ENCODE measurements at regions not wholly inside any gene's neighbourhood (a gene's known extent, or its start where the extent isn't known, plus 50 kb on each side); places are given as distances from the start of the nearest gene placed in this dataset.

- DNase-seq (peak in 1 of 4 donors; percentile 12), ATAC-seq (no peak)
- peaks cover 0 to 11% of the 10 kb centered on the region in 2 donors for H3K27me3 ChIP-seq
- no peaks in the 10 kb centered on the region for H3K36me3 ChIP-seq
- no peak for TF ChIP-seq CTCF (IDR thresholded peaks at IDR 0.05)
- peaks cover 0 to 3% of the 10 kb centered on the region in 2 donors for H3K4me1 ChIP-seq
- intact Hi-C loops (cut with DNase I) = loop anchor here in 1 of 2 donors (10.0 kb wide), 1 partner anchor 327 kb away; no protein-coding TSS in a partner anchor
- no peaks in the 10 kb centered on the region for H3K9me3 ChIP-seq
- no peak overlapping the region for H3K4me3 ChIP-seq
- no peak overlapping the region for H3K27ac ChIP-seq
These were observed 176.8 kb downstream of the ABHD5 start for GRCh38 chr3:43867436-43868072.

- H3K27me3 ChIP-seq = peaks cover 0 to 11% of the 10 kb centered on the region in 2 donors
- no peak for TF ChIP-seq CTCF (IDR thresholded peaks at IDR 0.05)
- intact Hi-C loops (cut with DNase I) = loop anchor here in 1 of 2 donors (10.0 kb wide), 1 partner anchor 325 kb away; no protein-coding TSS in a partner anchor
- no peak for DNase-seq
- no peak overlapping the region for H3K4me3 ChIP-seq
- no peak for ATAC-seq
- no peak overlapping the region for H3K27ac ChIP-seq
- H3K9me3 ChIP-seq = no peaks in the 10 kb centered on the region
- H3K36me3 ChIP-seq = no peaks in the 10 kb centered on the region
- peaks cover 0 to 3% of the 10 kb centered on the region in 2 donors for H3K4me1 ChIP-seq
These were observed 178.8 kb downstream of the ABHD5 start for GRCh38 chr3:43869491-43869890.

- Histone ChIP-seq H3K27me3 (peaks cover 0 to 11% of the 10 kb centered on the region in 2 donors), H3K27ac (no peak overlapping the region), H3K4me1 (peaks cover 0 to 3% of the 10 kb centered on the region in 2 donors), H3K4me3 (no peak overlapping the region), H3K36me3 (no peaks in the 10 kb centered on the region), H3K9me3 (no peaks in the 10 kb centered on the region)
- TF ChIP-seq CTCF (IDR thresholded peaks at IDR 0.05) = no peak
- intact Hi-C loops (cut with DNase I) = no loop called here
- ATAC-seq (peak; percentile 86), DNase-seq (no peak)
These were observed 179.4 kb downstream of the ABHD5 start for GRCh38 chr3:43870120-43870519.

- ATAC-seq = peak; percentile 69
- H3K9me3 ChIP-seq = no peaks in the 10 kb centered on the region
- intact Hi-C loops (cut with DNase I) = no loop called here
- no peak for TF ChIP-seq CTCF (IDR thresholded peaks at IDR 0.05)
- no peak overlapping the region for H3K4me3 ChIP-seq
- no peak for DNase-seq
- no peak overlapping the region for H3K27ac ChIP-seq
- H3K4me1 ChIP-seq = peaks cover 0 to 3% of the 10 kb centered on the region in 2 donors
- H3K36me3 ChIP-seq = no peaks in the 10 kb centered on the region
- peaks cover 0 to 11% of the 10 kb centered on the region in 2 donors for H3K27me3 ChIP-seq
These were observed 180.3 kb downstream of the ABHD5 start for GRCh38 chr3:43870844-43871626.

- H3K27me3 ChIP-seq = peaks cover 0 to 11% of the 10 kb centered on the region in 2 donors
- H3K9me3 ChIP-seq = no peaks in the 10 kb centered on the region
- no peak for ATAC-seq
- peaks cover 0 to 3% of the 10 kb centered on the region in 2 donors for H3K4me1 ChIP-seq
- intact Hi-C loops (cut with DNase I) = no loop called here
- no peak for DNase-seq
- TF ChIP-seq CTCF (IDR thresholded peaks at IDR 0.05) = no peak
- no peak overlapping the region for H3K27ac ChIP-seq
- no peak overlapping the region for H3K4me3 ChIP-seq
- H3K36me3 ChIP-seq = no peaks in the 10 kb centered on the region
These were observed 181.0 kb downstream of the ABHD5 start for GRCh38 chr3:43871627-43872245.
